K562 (cell line): ENCODE measurements at regions not wholly inside any gene's neighbourhood (a gene's known extent, or its start where the extent isn't known, plus 50 kb on each side); places are given as distances from the start of the nearest gene placed in this dataset.

Experiments used
- ATAC-seq: fragments of 200-7000 bp; cut with Tn5 transposase; 3 replicates; pipeline ENCODE4 v1.9.1; 2020; ENCODE audit warnings: moderate library complexity
- BruUV-seq: library from RNA; stranded (reverse); fragments of 400-500 nt; replicated peaks from 2 replicates; lab custom pipeline; 2021; lab: Mats Ljungman, UMichigan
- CTCF ChIA-PET: fragments of 300-600 bp; formaldehyde crosslinking; extraction: SDS; loops from one replicate; lab custom pipeline; 2021; ENCODE audit warnings: low intra/inter-chr PET ratio; lab: Yijun Ruan, JAX
- POLR2A ChIA-PET: fragments of 300-600, 350-650 bp; sonication (Branson Sonifier 250); formaldehyde crosslinking; extraction: SDS; loops from one replicate; lab custom pipeline; 2021; ENCODE audit warnings: antibody characterized with exemption, inconsistent platforms; lab: Yijun Ruan, JAX
- DNase-seq, 4 experiments: peaks; one replicate each; pipeline versions ENCODE4 v3.0.0 to v3.0.0-alpha.2; 2011 to 2018; ENCODE audit warnings: low spot score in 3 of 4, mixed read lengths in 3 of 4; ENCODE audit errors: extremely low read depth in 1 of 4
- FAIRE-seq: peaks from 2 replicates; lab custom pipeline; 2011; peaks lifted over from hg19 to GRCh38; lab: Jason Lieb, UNC
- H2AFZ ChIP-seq: 2 replicates; pipeline ENCODE4 v1.6.0; 2011; ENCODE audit warnings: low read depth, low read length, control low read depth, inconsistent platforms
- H3K27ac ChIP-seq: fragments of 200-600 bp; 3 replicates; pipeline ENCODE4 v1.8.0; 2011; ENCODE audit warnings: low read depth, mild to moderate bottlenecking, control low read depth, inconsistent platforms, low read length, moderate library complexity, mixed read lengths; ENCODE audit errors: extremely low read depth
- H3K27me3 ChIP-seq, 2 experiments: fragments of 300-600 bp in 1 of 2; 2 replicates in 1 of 2; 3 replicates in 1 of 2; pipeline versions ENCODE4 v1.6.0 to v1.8.0; 2011; ENCODE audit warnings: inconsistent platforms in 2 of 2, low read length in 2 of 2, mild to moderate bottlenecking in 1 of 2, mixed read lengths in 1 of 2, moderate library complexity in 1 of 2; ENCODE audit not compliant: control insufficient read depth in 2 of 2, insufficient read depth in 2 of 2
- H3K36me3 ChIP-seq: fragments of 300-600 bp; 3 replicates; pipeline ENCODE4 v1.8.0; 2011; ENCODE audit warnings: mild to moderate bottlenecking, low read length, inconsistent platforms; ENCODE audit not compliant: control insufficient read depth, insufficient read depth
- H3K4me1 ChIP-seq, 2 experiments: fragments of 200-600 bp in 1 of 2; replicated peaks in 1 of 2; 2 replicates in 1 of 2; 3 replicates in 1 of 2; pipeline versions ENCODE4 v1.5.1 to v1.8.0; 2011; ENCODE audit warnings: inconsistent platforms in 2 of 2, low read length in 2 of 2, mild to moderate bottlenecking in 1 of 2, mixed read lengths in 1 of 2, moderate library complexity in 1 of 2; ENCODE audit not compliant: control insufficient read depth in 2 of 2, insufficient read depth in 2 of 2
- H3K4me2 ChIP-seq: 2 replicates; pipeline ENCODE4 v1.6.1; 2011; ENCODE audit warnings: low read length, control low read depth, inconsistent platforms, mixed read lengths; ENCODE audit not compliant: insufficient read depth
- H3K4me3 ChIP-seq: fragments of 200-600 bp; sonication (generic), shearing (Covaris generic); 2 replicates; pipeline ENCODE4 v1.5.1; 2016; ENCODE audit warnings: control low read depth, inconsistent platforms
- H3K79me2 ChIP-seq: fragments of 200-600 bp; 3 replicates; pipeline ENCODE4 v1.8.0; 2011; ENCODE audit warnings: low read length, inconsistent platforms; ENCODE audit not compliant: control insufficient read depth, insufficient read depth
- H3K9ac ChIP-seq, 2 experiments: 2 replicates each; pipeline versions ENCODE4 v1.6.0 to v1.6.1; 2011; ENCODE audit warnings: low read depth in 2 of 2, low read length in 2 of 2, control low read depth in 1 of 2, inconsistent platforms in 1 of 2, mild to moderate bottlenecking in 1 of 2, mixed read lengths in 1 of 2; ENCODE audit not compliant: insufficient read depth in 1 of 2
- H3K9me1 ChIP-seq: one replicate; pipeline ENCODE4 v1.6.0; 2011; ENCODE audit warnings: inconsistent platforms, mild to moderate bottlenecking, low read length, moderate library complexity; ENCODE audit not compliant: control insufficient read depth, insufficient read depth
- H3K9me3 ChIP-seq: replicated peaks from 2 replicates; pipeline ENCODE4 v1.5.1; 2011; ENCODE audit warnings: low read depth, low read length, inconsistent platforms; ENCODE audit not compliant: control insufficient read depth, insufficient read depth
- H4K20me1 ChIP-seq: replicated peaks from 2 replicates; pipeline ENCODE4 v1.6.1; 2011; ENCODE audit warnings: low read length, inconsistent platforms, mixed read lengths; ENCODE audit not compliant: control insufficient read depth, insufficient read depth
- CBFA2T2 ChIP-seq: fragments of 450-650 bp; conservative IDR thresholded peaks from 2 replicates; pipeline ENCODE4 v1.6.1; 2017; ENCODE audit warnings: mild to moderate bottlenecking
- FOSL1 ChIP-seq: fragments of 200-800 bp; sonication (Bioruptor generic); conservative IDR thresholded peaks from 2 replicates; pipeline ENCODE4 v1.6.1; 2016; ENCODE audit warnings: missing genetic modification characterization, missing compliant biosample characterization
- KLF10 ChIP-seq: fragments of 250-450 bp; sonication (Bioruptor Pico); IDR thresholded peaks from 2 replicates; pipeline ENCODE4 v1.6.1; 2021; ENCODE audit warnings: matching md5 sums
- SMAD2 ChIP-seq: fragments of 150-350 bp; IDR thresholded peaks from 2 replicates; pipeline ENCODE4 v1.6.1; 2014; ENCODE audit warnings: low read depth, mild to moderate bottlenecking, low read length
- SMARCE1 ChIP-seq: fragments of 450-650 bp; IDR thresholded peaks from 2 replicates; pipeline ENCODE4 v1.7.1; 2016; ENCODE audit warnings: mild to moderate bottlenecking
- SREBF2 ChIP-seq: sonication (generic); formaldehyde crosslinking; IDR thresholded peaks from 2 replicates; pipeline ENCODE4 v1.4.0; 2020; ENCODE audit warnings: mild to moderate bottlenecking, missing genetic modification reagents
- TCF7L2 ChIP-seq: fragments of 150-350 bp; IDR thresholded peaks from 2 replicates; pipeline ENCODE4 v1.6.1; 2016; ENCODE audit warnings: low read depth, mild to moderate bottlenecking, low read length, moderate library complexity
- ZNF3 ChIP-seq: fragments of 250-450 bp; sonication (Bioruptor Pico); IDR thresholded peaks from 2 replicates; pipeline ENCODE4 v1.5.0; 2021; ENCODE audit warnings: mild to moderate bottlenecking, moderate library complexity
- ZNF354B ChIP-seq: fragments of 250-450 bp; sonication (Bioruptor Pico); IDR thresholded peaks from 2 replicates; pipeline ENCODE4 v1.4.0; 2020
- ZNF444 ChIP-seq: fragments of 250-450 bp; sonication (Bioruptor Pico); IDR thresholded peaks from 2 replicates; pipeline ENCODE4 v1.4.0; 2020; ENCODE audit warnings: mild to moderate bottlenecking, moderate library complexity
- WGBS: fragments of 100-300 bp; shearing (Covaris generic); methylation state at CpG from one replicate; pipeline ENCODE4 v1.1.6; 2016; ENCODE audit warnings: low coverage, mixed read lengths; ENCODE audit not compliant: insufficient coverage; ENCODE audit errors: missing lambda C conversion rate; 5-methylcytosine and 5-hydroxymethylcytosine counted together
- in situ Hi-C: fragments of 300-500 bp; cut with MboI; formaldehyde crosslinking; loops from 4 replicates; pipeline ENCODE4 v1.15.0; 2018; ENCODE audit warnings: inconsistent platforms, mixed read lengths
- intact Hi-C: fragments of 100-400 bp; cut with micrococcal nuclease; formaldehyde crosslinking; loops from 2 replicates; pipeline ENCODE4 v1.14.2; 2022

- Histone ChIP-seq H3K36me3 (no peaks in the 10 kb centered on the region), H3K27me3 (no peaks in the 10 kb centered on the region), H3K9me3 (no peaks in the 10 kb centered on the region), H3K4me1 (no peaks in the 10 kb centered on the region), H2AFZ (no peak overlapping the region), H3K79me2 (no peaks in the 10 kb centered on the region), H4K20me1 (no peaks in the 10 kb centered on the region), H3K4me2 (no peak overlapping the region), H3K27ac (no peak overlapping the region), H3K9ac (no peak overlapping the region), H3K9me1 (no peaks in the 10 kb centered on the region), H3K4me3 (no peak overlapping the region)
- CTCF ChIA-PET, result no interaction called here
- TF ChIP-seq ZNF354B (no peak), FOSL1 (tag) (no peak)
- FAIRE-seq, result no peak
- in situ Hi-C loops, result no loop called here
- ATAC-seq, result no peak
- POLR2A ChIA-PET, result no interaction called here
- no TSS peak for BruUV-seq
- 2% methylated on average over 5 of the region's 5 CpGs for WGBS
- DNase-seq, result no peak
- intact Hi-C loops, result no loop called here
Observed at GRCh38 chr13:77827332-77827731, 91.3 kb downstream of the EDNRB start.

- no peaks in the 10 kb centered on the region; the same call in 1 of the 2 replicates for H3K9me3 ChIP-seq
- H3K9ac ChIP-seq, result no peak overlapping the region
- H4K20me1 ChIP-seq, result no peaks in the 10 kb centered on the region
- no peaks in the 10 kb centered on the region for H3K36me3 ChIP-seq
- DNase-seq (no peak), ATAC-seq (no peak)
- intact Hi-C loops, result no loop called here
- H3K4me3 ChIP-seq, result no peak overlapping the region
- POLR2A ChIA-PET, result no interaction called here
- H3K4me1 ChIP-seq, result no peaks in the 10 kb centered on the region
- no peak overlapping the region for H3K4me2 ChIP-seq
- BruUV-seq, result no TSS peak
- CTCF ChIA-PET, result no interaction called here
- H3K79me2 ChIP-seq, result no peaks in the 10 kb centered on the region
- WGBS, result 3% methylated on average over 4 of the region's 4 CpGs
- TF ChIP-seq CBFA2T2 (no peak), SMAD2 (no peak), ZNF3 (CRISPR knock-in tag) (no peak), SREBF2 (CRISPR knock-in tag) (no peak), KLF10 (CRISPR knock-in tag) (no peak), TCF7L2 (no peak), SMARCE1 (no peak), ZNF444 (CRISPR knock-in tag) (no peak)
- TF ChIP-seq, all 486 proteins: peak for 0
- Histone ChIP-seq H2AFZ (no peak overlapping the region), H3K27me3 (no peaks in the 10 kb centered on the region), H3K27ac (no peak overlapping the region), H3K9me1 (no peaks in the 10 kb centered on the region)
- FAIRE-seq, result no peak
- in situ Hi-C loops, result no loop called here
Observed at GRCh38 chr13:77820431-77821149, 98.0 kb downstream of the EDNRB start.
